ENCODE measurements at regions not wholly inside any gene's neighbourhood (a gene's known extent, or its start where the extent isn't known, plus 50 kb on each side); places are given as distances from the start of the nearest gene placed in this dataset.

GRCh38 chr14:49218436-49219092 lies 367.6 kb downstream of the RPS29 start:
- no peak overlapping the region for H2BK5ac ChIP-seq (ENCODE audit: insufficient read length, low read length)
- H3K79me2 ChIP-seq (ENCODE audit: insufficient read depth, low read length), result no peaks in the 10 kb centered on the region
- no peak overlapping the region for H3K4me2 ChIP-seq (ENCODE audit: insufficient read depth, insufficient read length, low read length)
- no peaks in the 10 kb centered on the region for H3K4me1 Mint-ChIP-seq
- H4K8ac ChIP-seq (replicated peaks; ENCODE audit: insufficient read length, low read depth, low read length), result no peak overlapping the region
- no peak overlapping the region for H3K4ac ChIP-seq (ENCODE audit: low read depth, low read length)
- H3K27me3 ChIP-seq (ENCODE audit: insufficient read depth, low read length), result no peaks in the 10 kb centered on the region
- H3K56ac ChIP-seq (ENCODE audit: insufficient read length, low read depth, low read length), result no peak overlapping the region
- no peak overlapping the region for H2BK15ac ChIP-seq (ENCODE audit: low read depth, low read length)
- no peak overlapping the region for H3K27ac Mint-ChIP-seq
- WGBS (ENCODE audit: extremely low coverage, insufficient read length, low lambda C conversion rate), result no CpG with 5 or more reads among the region's 5 CpGs
- H4K20me1 ChIP-seq (ENCODE audit: control insufficient read depth, insufficient read depth, insufficient read length), result no peaks in the 10 kb centered on the region
- H3K4me3 Mint-ChIP-seq, result no peak overlapping the region
- H2BK120ac ChIP-seq (ENCODE audit: low read depth, low read length, poor library complexity, severe bottlenecking), result no peak overlapping the region
- no peak overlapping the region for H2BK12ac ChIP-seq (ENCODE audit: insufficient read length, low read depth, low read length)
- H3K23ac ChIP-seq (ENCODE audit: insufficient read length, low read depth, low read length), result no peak overlapping the region
- H3K27me3 Mint-ChIP-seq (ENCODE audit: low read depth), result no peaks in the 10 kb centered on the region; the same call in 1 of the 2 replicates
- H3K79me1 ChIP-seq (ENCODE audit: insufficient read depth, low read depth, low read length, poor library complexity, severe bottlenecking), result no peaks in the 10 kb centered on the region
- no peak overlapping the region for H4K91ac ChIP-seq (ENCODE audit: insufficient read length, low read depth, low read length)
- DNase-seq, result no peak
- H2AFZ ChIP-seq (ENCODE audit: low read length), result no peak overlapping the region
- no peak overlapping the region for H3K27ac ChIP-seq (ENCODE audit: insufficient read length, low read depth, low read length)
- no peaks in the 10 kb centered on the region for H3K23me2 ChIP-seq (ENCODE audit: insufficient read length, low read depth, low read length, poor library complexity, severe bottlenecking)
- no peaks in the 10 kb centered on the region for H3K36me3 Mint-ChIP-seq (ENCODE audit: insufficient read depth in 1 of 3, low read depth in 3 of 3)
- no peak overlapping the region for H2BK20ac ChIP-seq (ENCODE audit: low read depth, low read length, poor library complexity, severe bottlenecking)
- no peaks in the 10 kb centered on the region for H3K9me3 ChIP-seq (ENCODE audit: control insufficient read depth, low read depth, low read length)
- H2AK5ac ChIP-seq (ENCODE audit: insufficient read length, low read length), result no peak overlapping the region
- H3K4me1 ChIP-seq (ENCODE audit: insufficient read depth, low read length), result no peaks in the 10 kb centered on the region
- no peaks in the 10 kb centered on the region for H3K9me3 Mint-ChIP-seq
- no peak overlapping the region for H4K5ac ChIP-seq (ENCODE audit: insufficient read length, low read depth, low read length)
- no peak overlapping the region for H3T11ph ChIP-seq (ENCODE audit: low read length)
- no peak overlapping the region for H3K9ac ChIP-seq (ENCODE audit: extremely low read depth, insufficient read length, low read length)
- TF ChIP-seq, protein P1, sequence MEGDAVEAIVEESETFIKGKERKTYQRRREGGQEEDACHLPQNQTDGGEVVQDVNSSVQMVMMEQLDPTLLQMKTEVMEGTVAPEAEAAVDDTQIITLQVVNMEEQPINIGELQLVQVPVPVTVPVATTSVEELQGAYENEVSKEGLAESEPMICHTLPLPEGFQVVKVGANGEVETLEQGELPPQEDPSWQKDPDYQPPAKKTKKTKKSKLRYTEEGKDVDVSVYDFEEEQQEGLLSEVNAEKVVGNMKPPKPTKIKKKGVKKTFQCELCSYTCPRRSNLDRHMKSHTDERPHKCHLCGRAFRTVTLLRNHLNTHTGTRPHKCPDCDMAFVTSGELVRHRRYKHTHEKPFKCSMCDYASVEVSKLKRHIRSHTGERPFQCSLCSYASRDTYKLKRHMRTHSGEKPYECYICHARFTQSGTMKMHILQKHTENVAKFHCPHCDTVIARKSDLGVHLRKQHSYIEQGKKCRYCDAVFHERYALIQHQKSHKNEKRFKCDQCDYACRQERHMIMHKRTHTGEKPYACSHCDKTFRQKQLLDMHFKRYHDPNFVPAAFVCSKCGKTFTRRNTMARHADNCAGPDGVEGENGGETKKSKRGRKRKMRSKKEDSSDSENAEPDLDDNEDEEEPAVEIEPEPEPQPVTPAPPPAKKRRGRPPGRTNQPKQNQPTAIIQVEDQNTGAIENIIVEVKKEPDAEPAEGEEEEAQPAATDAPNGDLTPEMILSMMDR (conservative IDR thresholded peaks at IDR 0.05), result no peak
- H3K18ac ChIP-seq (ENCODE audit: insufficient read length, low read depth, low read length), result no peak overlapping the region
- no peak overlapping the region for H3K14ac ChIP-seq (ENCODE audit: insufficient read depth, low read length)

Data from H9 (cell line).